Transverse colon (tissue), 4 donors: ENCODE measurements at regions not wholly inside any gene's neighbourhood (a gene's known extent, or its start where the extent isn't known, plus 50 kb on each side); places are given as distances from the start of the nearest gene placed in this dataset.

Source experiments
- DNase-seq: peaks from one replicate; pipeline ENCODE4 v3.0.0-alpha.2; 2019
- H3K27ac ChIP-seq, 4 donors: fragments of 200-600 bp; sonication (generic); 2 replicates each; pipeline ENCODE4 v1.5.1; 2016 to 2018; ENCODE audit warnings: inconsistent platforms in 4 of 4
- H3K27me3 ChIP-seq: fragments of 200-600 bp; sonication (generic); 2 replicates; pipeline ENCODE4 v1.5.1; 2017; ENCODE audit warnings: inconsistent platforms
- H3K36me3 ChIP-seq, 4 donors: fragments of 200-600 bp; sonication (generic); 2 replicates each; pipeline ENCODE4 v1.5.1; 2017 to 2019; ENCODE audit warnings: inconsistent platforms in 4 of 4
- H3K4me1 ChIP-seq, 4 donors: fragments of 200-600 bp; sonication (generic); 2 replicates each; pipeline ENCODE4 v1.5.1; 2017 to 2020; ENCODE audit warnings: inconsistent platforms in 4 of 4
- H3K4me3 ChIP-seq, 4 donors: fragments of 200-600 bp; sonication (generic); 1 replicate in 1 of 4; 2 replicates in 3 of 4; pipeline versions ENCODE4 v1.5.1 to v1.6.1; 2017 to 2019; ENCODE audit warnings: inconsistent platforms in 4 of 4
- H3K9me3 ChIP-seq, 2 donors: fragments of 200-600 bp; sonication (generic); 2 replicates each; pipeline ENCODE4 v1.5.1; 2017 to 2019; ENCODE audit warnings: inconsistent platforms in 2 of 2
- CTCF ChIP-seq, 5 experiments: fragments of 200-600 bp in 3 of 5; fragments of 450-650 bp in 2 of 5; sonication (generic) in 3 of 5; IDR thresholded peaks; 1 replicate in 2 of 5; 2 replicates in 3 of 5; pipeline ENCODE4 v1.5.1; 2016 to 2017; ENCODE audit warnings: antibody characterized with exemption in 5 of 5, inconsistent platforms in 3 of 5, mild to moderate bottlenecking in 2 of 5, moderate library complexity in 1 of 5
- EP300 ChIP-seq: sonication (generic); formaldehyde crosslinking; IDR thresholded peaks from one replicate; pipeline ENCODE4 v1.6.1; 2017; ENCODE audit warnings: antibody characterized with exemption, low read depth
- POLR2A ChIP-seq: fragments of 450-650 bp; IDR thresholded peaks from one replicate; pipeline ENCODE4 v1.6.1; 2016; ENCODE audit warnings: antibody characterized with exemption, mild to moderate bottlenecking, moderate library complexity
- POLR2AphosphoS5 ChIP-seq, 3 donors: sonication (generic); formaldehyde crosslinking; IDR thresholded peaks; one replicate each; pipeline ENCODE4 v1.6.1; 2016; ENCODE audit warnings: antibody characterized with exemption in 3 of 3
- WGBS, 2 donors: methylation state at CpG; one replicate each; pipeline ENCODE4 v1.1.5; 2018; ENCODE audit warnings: low coverage in 1 of 2; 5-methylcytosine and 5-hydroxymethylcytosine counted together
- in situ Hi-C, 4 donors: fragments of 200-750 bp; cut with MboI; loops; one replicate each; pipeline versions ENCODE4 v1.15.0 to v1.15.1; 2017; ENCODE audit warnings: low sequenced_read_pairs in 3 of 4, low pct_ligation_motif_present in 1 of 4, low pct_unique_long_range_greater_than_20kb in 1 of 4
- intact Hi-C: fragments of 100-400 bp; cut with DNase I; formaldehyde crosslinking; loops from one replicate; pipeline ENCODE4 v1.15.1; 2023; ENCODE audit warnings: low total_unique reads

- intact Hi-C loops = no loop called here
- no peaks in the 10 kb centered on the region for H3K9me3 ChIP-seq
- no peaks in the 10 kb centered on the region for H3K36me3 ChIP-seq
- H3K27ac ChIP-seq = no peak overlapping the region
- in situ Hi-C loops = no loop called here
- no peaks in the 10 kb centered on the region for H3K27me3 ChIP-seq
- TF ChIP-seq EP300 (no peak), POLR2A (no peak), POLR2AphosphoS5 (IDR thresholded peaks at IDR 0.05) (no peak), CTCF (IDR thresholded peaks at IDR 0.05) (no peak)
- no peak overlapping the region for H3K4me3 ChIP-seq
- H3K4me1 ChIP-seq = no peaks in the 10 kb centered on the region
- WGBS, 2 donors = 57% methylated on average over 15 of the region's 15 CpGs; no CpG with 5 or more reads in 1 of the 2 donors
- DNase-seq = peak; percentile 29
Observed at GRCh38 chr22:47918276-47918921, 1155.9 kb downstream of the TBC1D22A start.

GRCh38 chr22:47914481-47915097 is 1152.1 kb downstream of the TBC1D22A start:
- 81 to 85% methylated on average over 12 to 15 of the region's 15 CpGs for WGBS, 2 donors
- in situ Hi-C loops = no loop called here
- no peaks in the 10 kb centered on the region for H3K4me1 ChIP-seq

GRCh38 chr22:47902646-47903180 is 1140.3 kb downstream of the TBC1D22A start:
- no peak for TF ChIP-seq POLR2A
- TF ChIP-seq CTCF (IDR thresholded peaks at IDR 0.05) = no peak
- no peak for TF ChIP-seq EP300
- TF ChIP-seq POLR2AphosphoS5 (IDR thresholded peaks at IDR 0.05) = no peak
- whole genome bisulfite sequencing, 2 donors = 82 to 96% methylated on average over 5 to 8 of the region's 9 CpGs
- Histone ChIP-seq H3K9me3 (no peaks in the 10 kb centered on the region), H3K27ac (no peak overlapping the region), H3K4me3 (no peak overlapping the region), H3K27me3 (no peaks in the 10 kb centered on the region), H3K4me1 (no peaks in the 10 kb centered on the region), H3K36me3 (no peaks in the 10 kb centered on the region)
- intact Hi-C loops (no loop called here), in situ Hi-C loops (no loop called here)
- no peak for DNase-seq

More at GRCh38 chr22:47914481-47915097, 1152.1 kb downstream of the TBC1D22A start:
- intact Hi-C loops = no loop called here
- H3K9me3 ChIP-seq = peaks cover 0 to 9% of the 10 kb centered on the region in 2 donors
- TF ChIP-seq CTCF (IDR thresholded peaks at IDR 0.05) = no peak
- TF ChIP-seq EP300 = no peak
- no peak for TF ChIP-seq POLR2AphosphoS5 (IDR thresholded peaks at IDR 0.05)
- no peak for TF ChIP-seq POLR2A
- no peak for DNase-seq
- H3K4me3 ChIP-seq = no peak overlapping the region
- no peak overlapping the region for H3K27ac ChIP-seq
- no peaks in the 10 kb centered on the region for H3K27me3 ChIP-seq
- H3K36me3 ChIP-seq = no peaks in the 10 kb centered on the region

- in situ Hi-C loops = no loop called here
- WGBS, 2 donors = 80 to 91% methylated on average over 3 of the region's 6 CpGs
- intact Hi-C loops = no loop called here
- Histone ChIP-seq H3K9me3 (no peaks in the 10 kb centered on the region), H3K27ac (no peak overlapping the region), H3K36me3 (no peaks in the 10 kb centered on the region), H3K27me3 (no peaks in the 10 kb centered on the region), H3K4me1 (no peaks in the 10 kb centered on the region), H3K4me3 (no peak overlapping the region)
- no peak for DNase-seq
- no peak for TF ChIP-seq CTCF (IDR thresholded peaks at IDR 0.05)
- no peak for TF ChIP-seq POLR2A
- TF ChIP-seq POLR2AphosphoS5 (IDR thresholded peaks at IDR 0.05) = no peak
- no peak for TF ChIP-seq EP300
Observed at GRCh38 chr22:47901911-47902310, 1139.5 kb downstream of the TBC1D22A start.
